ENCODE measurements at regions not wholly inside any gene's neighbourhood (a gene's known extent, or its start where the extent isn't known, plus 50 kb on each side); places are given as distances from the start of the nearest gene placed in this dataset.
"Not testable (repeated sequence)": the region's sequence is repeated elsewhere in the genome, so short reads cannot be mapped to it uniquely, and the experiment has no call there.

DNA sequence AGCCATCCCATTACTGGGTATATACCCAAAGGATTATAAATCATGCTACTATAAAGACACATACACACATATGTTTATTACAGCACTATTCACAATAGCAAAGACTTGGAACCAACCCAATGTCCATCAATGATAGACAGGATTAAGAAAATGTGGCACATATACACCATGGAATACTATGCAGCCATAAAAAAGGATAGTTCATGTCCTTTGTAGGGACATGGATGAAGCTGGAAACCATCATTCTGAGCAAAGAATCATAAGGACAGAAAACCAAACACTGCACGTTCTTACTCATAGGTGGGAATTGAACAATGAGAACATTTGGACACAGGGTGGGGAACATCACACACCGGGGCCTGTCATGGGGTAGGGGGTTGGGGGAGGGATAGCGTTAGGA lies 60.3 kb upstream of the NMU start:
- DNase-seq (ENCODE audit: extremely low spot score); CTCF ChIA-PET; POLR2A ChIA-PET: not testable (repeated sequence)

DNA sequence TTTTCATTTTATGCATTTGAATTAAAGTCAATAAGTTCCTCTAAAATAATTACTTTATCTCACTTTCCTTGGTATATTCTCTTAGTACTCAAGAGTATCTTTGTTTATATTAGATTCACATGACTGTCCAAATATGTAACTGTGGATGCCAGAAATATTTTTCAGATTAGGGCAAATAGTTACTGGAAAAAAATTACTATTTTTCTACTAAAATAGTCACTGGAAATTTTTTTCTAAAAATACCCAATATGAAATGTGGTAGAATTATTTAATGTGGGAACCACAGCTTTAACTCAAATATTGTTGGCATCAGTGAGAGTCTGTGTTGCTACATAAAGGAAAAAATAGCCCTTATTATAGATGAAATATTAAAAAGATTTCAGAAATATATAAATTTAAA lies 70.4 kb upstream of the NMU start:
- ChIA-PET POLR2A (no interaction called here), CTCF (no interaction called here)
- no peak for DNase-seq (ENCODE audit: extremely low spot score)
- TF ChIP-seq, protein P1, sequence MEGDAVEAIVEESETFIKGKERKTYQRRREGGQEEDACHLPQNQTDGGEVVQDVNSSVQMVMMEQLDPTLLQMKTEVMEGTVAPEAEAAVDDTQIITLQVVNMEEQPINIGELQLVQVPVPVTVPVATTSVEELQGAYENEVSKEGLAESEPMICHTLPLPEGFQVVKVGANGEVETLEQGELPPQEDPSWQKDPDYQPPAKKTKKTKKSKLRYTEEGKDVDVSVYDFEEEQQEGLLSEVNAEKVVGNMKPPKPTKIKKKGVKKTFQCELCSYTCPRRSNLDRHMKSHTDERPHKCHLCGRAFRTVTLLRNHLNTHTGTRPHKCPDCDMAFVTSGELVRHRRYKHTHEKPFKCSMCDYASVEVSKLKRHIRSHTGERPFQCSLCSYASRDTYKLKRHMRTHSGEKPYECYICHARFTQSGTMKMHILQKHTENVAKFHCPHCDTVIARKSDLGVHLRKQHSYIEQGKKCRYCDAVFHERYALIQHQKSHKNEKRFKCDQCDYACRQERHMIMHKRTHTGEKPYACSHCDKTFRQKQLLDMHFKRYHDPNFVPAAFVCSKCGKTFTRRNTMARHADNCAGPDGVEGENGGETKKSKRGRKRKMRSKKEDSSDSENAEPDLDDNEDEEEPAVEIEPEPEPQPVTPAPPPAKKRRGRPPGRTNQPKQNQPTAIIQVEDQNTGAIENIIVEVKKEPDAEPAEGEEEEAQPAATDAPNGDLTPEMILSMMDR (IDR thresholded peaks at IDR 0.05; ENCODE audit: control extremely low read depth, extremely low read depth, low read depth, missing control alignments), result no peak

DNA sequence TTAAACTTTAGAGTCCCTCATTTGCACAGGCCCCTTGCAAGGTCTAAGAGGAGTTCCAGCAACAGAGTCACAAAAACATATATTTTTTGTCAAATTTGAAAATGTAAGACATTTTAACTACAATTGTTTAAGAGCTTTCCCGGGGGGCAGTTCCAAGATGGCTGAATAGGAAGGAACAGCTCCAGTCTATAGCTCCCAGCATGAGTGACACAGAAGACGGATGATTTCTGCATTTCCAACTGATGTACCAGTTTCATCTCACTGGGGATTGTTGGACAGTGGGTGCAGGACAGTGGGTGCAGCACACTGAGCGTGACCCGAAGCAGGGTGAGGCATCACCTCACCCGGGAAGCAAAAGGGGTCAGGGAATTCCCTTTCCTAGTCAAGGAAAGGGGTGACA lies 71.4 kb upstream of the NMU start:
- DNase-seq (ENCODE audit: extremely low spot score), result no peak
- POLR2A ChIA-PET, result no interaction called here
- TF ChIP-seq, protein P1 (IDR thresholded peaks at IDR 0.05; ENCODE audit: control extremely low read depth, extremely low read depth, low read depth, missing control alignments), result no peak
- CTCF ChIA-PET, result no interaction called here

DNA sequence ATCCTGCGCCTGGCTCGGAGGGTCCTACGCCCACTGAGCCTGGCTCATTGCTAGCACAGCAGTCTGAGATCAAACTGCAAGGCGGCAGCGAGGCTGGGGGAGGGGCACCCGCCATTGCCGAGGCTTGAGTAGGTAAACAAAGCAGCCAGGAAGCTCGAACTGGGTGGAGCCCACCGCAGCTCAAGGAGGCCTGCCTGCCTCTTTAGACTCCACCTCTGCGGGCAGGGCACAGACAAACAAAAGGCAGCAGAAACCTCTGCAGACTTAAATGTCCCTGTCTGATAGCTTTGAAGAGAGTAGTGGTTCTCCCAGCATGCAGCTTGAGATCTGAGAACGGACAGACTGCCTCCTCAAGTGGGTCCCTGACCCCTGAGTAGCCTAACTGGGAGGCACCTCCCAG lies 71.9 kb upstream of the NMU start:
- DNase-seq (ENCODE audit: extremely low spot score); POLR2A ChIA-PET; CTCF ChIA-PET: not testable (repeated sequence)

DNA sequence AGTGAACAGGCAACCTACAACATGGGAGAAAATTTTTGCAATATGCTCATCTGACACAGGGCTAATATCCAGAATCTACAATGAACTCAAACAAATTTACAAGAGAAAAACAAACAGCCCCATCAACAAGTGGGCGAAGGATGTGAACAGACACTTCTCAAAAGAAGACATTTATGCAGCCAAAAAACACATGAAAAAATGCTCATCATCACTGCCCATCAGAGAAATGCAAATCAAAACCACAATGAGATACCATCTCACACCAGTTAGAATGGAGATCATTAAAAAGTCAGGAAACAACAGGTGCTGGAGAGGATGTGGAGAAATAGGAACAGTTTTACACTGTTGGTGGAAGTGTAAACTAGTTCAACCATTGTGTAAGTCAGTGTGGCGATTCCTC lies 76.7 kb upstream of the NMU start:
- CTCF ChIA-PET; DNase-seq (ENCODE audit: extremely low spot score); POLR2A ChIA-PET: not testable (repeated sequence)

DNA sequence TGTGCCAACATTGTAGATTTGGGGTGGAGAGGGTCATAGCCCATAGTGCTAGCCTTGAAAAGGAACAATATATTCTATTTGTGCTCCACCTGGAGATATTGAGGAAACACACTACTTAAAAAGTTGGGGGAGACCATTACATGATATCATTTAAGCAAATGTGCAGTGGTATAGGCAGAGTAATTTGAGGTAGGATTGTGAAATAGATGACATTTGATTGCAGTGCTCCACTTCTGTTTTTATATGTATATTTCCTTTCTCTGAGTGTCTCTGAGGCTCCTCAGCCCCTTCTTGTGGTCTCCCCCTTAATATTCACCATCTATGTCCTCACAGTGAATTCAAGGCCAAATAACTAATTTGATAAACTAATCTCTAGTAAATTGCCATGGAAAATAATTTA lies 85.6 kb upstream of the NMU start:
- ChIA-PET CTCF (interaction anchor here (1.7 to 2.3 kb wide), 2 partner anchors 12 to 15 kb away, joined by 4 to 5 read pairs; no protein-coding TSS in a partner anchor), POLR2A (no interaction called here)
- TF ChIP-seq, protein P1 (IDR thresholded peaks at IDR 0.05; ENCODE audit: control extremely low read depth, extremely low read depth, low read depth, missing control alignments), result no peak
- DNase-seq (ENCODE audit: extremely low spot score), result no peak

DNA sequence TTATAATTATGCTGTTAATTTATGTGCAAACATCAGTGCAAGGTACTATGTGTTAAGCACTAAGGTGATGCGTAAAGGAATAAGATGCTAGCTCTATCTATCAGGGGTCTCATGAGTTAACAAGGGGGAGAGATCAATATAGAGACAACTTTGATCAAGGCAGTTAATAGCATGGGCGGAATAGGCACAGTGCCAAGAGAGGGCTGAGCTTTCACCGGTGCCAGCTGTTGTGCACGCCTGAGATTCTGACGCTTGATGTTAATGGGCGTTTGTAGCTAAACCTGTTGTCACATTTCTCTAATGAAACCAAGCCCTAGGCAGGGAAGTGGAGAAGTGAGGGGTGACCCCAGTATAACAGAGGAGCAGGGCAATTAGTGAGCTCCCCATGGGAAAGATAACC lies 86.0 kb upstream of the NMU start:
- TF ChIP-seq, protein P1 (IDR thresholded peaks at IDR 0.05; ENCODE audit: control extremely low read depth, extremely low read depth, low read depth, missing control alignments), result no peak
- ChIA-PET CTCF (interaction anchor here (1.6 to 1.7 kb wide), 2 partner anchors 13 to 15 kb away, joined by 4 to 6 read pairs; no protein-coding TSS in a partner anchor), POLR2A (no interaction called here)
- no peak for DNase-seq (ENCODE audit: extremely low spot score)

DNA sequence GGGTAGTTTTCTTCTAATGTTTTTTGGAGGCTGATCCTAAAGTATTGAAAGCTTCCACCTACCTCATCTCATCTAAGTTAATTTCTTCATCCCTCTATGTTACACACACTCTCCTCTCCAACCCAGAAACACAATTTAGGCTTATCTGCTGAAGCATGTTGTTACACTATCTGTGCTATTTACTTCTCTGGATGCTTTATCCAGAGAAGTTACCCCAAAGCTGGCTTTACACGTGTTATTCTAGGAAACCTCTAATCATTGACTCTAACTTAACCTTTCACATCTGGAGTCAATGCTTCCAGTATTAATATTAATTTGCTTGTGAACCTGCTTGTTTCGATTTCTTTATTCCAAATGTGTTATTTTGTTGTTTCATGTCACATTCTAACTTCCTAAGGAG lies 87.3 kb upstream of the NMU start:
- no peak for DNase-seq (ENCODE audit: extremely low spot score)
- ChIA-PET POLR2A (no interaction called here), CTCF (interaction anchor here (1.6 to 1.7 kb wide), 2 partner anchors 12 to 14 kb away, joined by 4 to 6 read pairs; no protein-coding TSS in a partner anchor)
- TF ChIP-seq, protein P1 (IDR thresholded peaks at IDR 0.05; ENCODE audit: control extremely low read depth, extremely low read depth, low read depth, missing control alignments), result no peak
